A673 (cell line): ENCODE measurements at regions not wholly inside any gene's neighbourhood (a gene's known extent, or its start where the extent isn't known, plus 50 kb on each side); places are given as distances from the start of the nearest gene placed in this dataset.

Experiments used
- BruUV-seq: library from RNA; stranded (reverse); fragments of 400-500 nt; replicated peaks from 2 replicates; lab custom pipeline; 2021; lab: Mats Ljungman, UMichigan
- CTCF ChIA-PET: fragments of 300-600 bp; sonication (Branson Sonifier 250); formaldehyde crosslinking; loops from one replicate; lab custom pipeline; 2022; ENCODE audit warnings: antibody characterized with exemption; lab: Charles Lee
- POLR2A ChIA-PET: fragments of 300-600 bp; sonication (Branson Sonifier 250); formaldehyde crosslinking; loops from one replicate; lab custom pipeline; 2022; ENCODE audit warnings: antibody characterized with exemption; ENCODE audit not compliant: low non-redundant PET; lab: Charles Lee
- DNase-seq: peaks from one replicate; pipeline ENCODE4 v3.0.0-alpha.2; 2015; ENCODE audit warnings: low spot score
- H3K27ac ChIP-seq: fragments of 200-600 bp; sonication (generic); 2 replicates; pipeline ENCODE4 v1.5.1; 2016; ENCODE audit warnings: mixed run types, low read depth, mild to moderate bottlenecking, mixed read lengths, antibody characterized with exemption, low read length; ENCODE audit not compliant: poor library complexity, severe bottlenecking
- H3K27me3 ChIP-seq: fragments of 200-600 bp; sonication (generic); replicated peaks from 2 replicates; pipeline ENCODE4 v1.6.1; 2017; ENCODE audit warnings: mixed run types, low read depth, mild to moderate bottlenecking, mixed read lengths, antibody characterized with exemption, low read length; ENCODE audit not compliant: insufficient read depth, poor library complexity
- H3K36me3 ChIP-seq: fragments of 200-600 bp; sonication (generic); 2 replicates; pipeline ENCODE4 v1.6.1; 2016; ENCODE audit warnings: mixed run types, mild to moderate bottlenecking, mixed read lengths, antibody characterized with exemption, low read length; ENCODE audit not compliant: insufficient read depth, poor library complexity, severe bottlenecking
- H3K4me1 ChIP-seq: fragments of 200-600 bp; sonication (generic); 2 replicates; pipeline ENCODE4 v1.6.1; 2017; ENCODE audit warnings: mixed run types, mild to moderate bottlenecking, mixed read lengths, antibody characterized with exemption, low read length; ENCODE audit not compliant: insufficient read depth, poor library complexity, severe bottlenecking
- H3K4me3 ChIP-seq: fragments of 200-600 bp; sonication (generic); 2 replicates; pipeline ENCODE4 v1.5.1; 2016; ENCODE audit warnings: low read depth, mixed run types, mild to moderate bottlenecking, mixed read lengths, low read length; ENCODE audit not compliant: poor library complexity, severe bottlenecking
- H3K9me3 ChIP-seq: fragments of 200-600 bp; sonication (generic); 2 replicates; pipeline ENCODE4 v1.6.1; 2016; ENCODE audit warnings: mixed run types, low read depth, mild to moderate bottlenecking, mixed read lengths, antibody characterized with exemption, low read length; ENCODE audit not compliant: poor library complexity, severe bottlenecking
- EZH2 ChIP-seq: fragments of 200-600 bp; sonication (generic); IDR thresholded peaks from 2 replicates; pipeline ENCODE4 v1.6.1; 2017; ENCODE audit warnings: borderline replicate concordance, low read depth, mild to moderate bottlenecking, mixed read lengths, antibody characterized with exemption, low read length; ENCODE audit not compliant: poor library complexity, severe bottlenecking
- intact Hi-C: fragments of 100-400 bp; cut with micrococcal nuclease; formaldehyde crosslinking; loops from one replicate; pipeline ENCODE4 v1.10.0; 2022; ENCODE audit not compliant: unreplicated experiment
- TF ChIP-seq, protein P1 (sequence below): fragments of 300-800, 200-600 bp; sonication (generic); conservative IDR thresholded peaks from 2 replicates; pipeline ENCODE4 v1.5.1; 2017; ENCODE audit warnings: low read depth, mild to moderate bottlenecking, antibody characterized with exemption, low read length, moderate library complexity, mixed read lengths

GRCh38 chr5:110159202-110159601 is 469.5 kb downstream of the MAN2A1 start:
- CTCF ChIA-PET: no interaction called here
- Histone ChIP-seq H3K27ac (no peak overlapping the region), H3K27me3 (no peaks in the 10 kb centered on the region), H3K36me3 (no peaks in the 10 kb centered on the region), H3K4me1 (no peaks in the 10 kb centered on the region), H3K4me3 (no peak overlapping the region), H3K9me3 (no peaks in the 10 kb centered on the region)
- DNase-seq: no peak
- intact Hi-C loops: no loop called here
- POLR2A ChIA-PET: no interaction called here
- TF ChIP-seq, protein P1, sequence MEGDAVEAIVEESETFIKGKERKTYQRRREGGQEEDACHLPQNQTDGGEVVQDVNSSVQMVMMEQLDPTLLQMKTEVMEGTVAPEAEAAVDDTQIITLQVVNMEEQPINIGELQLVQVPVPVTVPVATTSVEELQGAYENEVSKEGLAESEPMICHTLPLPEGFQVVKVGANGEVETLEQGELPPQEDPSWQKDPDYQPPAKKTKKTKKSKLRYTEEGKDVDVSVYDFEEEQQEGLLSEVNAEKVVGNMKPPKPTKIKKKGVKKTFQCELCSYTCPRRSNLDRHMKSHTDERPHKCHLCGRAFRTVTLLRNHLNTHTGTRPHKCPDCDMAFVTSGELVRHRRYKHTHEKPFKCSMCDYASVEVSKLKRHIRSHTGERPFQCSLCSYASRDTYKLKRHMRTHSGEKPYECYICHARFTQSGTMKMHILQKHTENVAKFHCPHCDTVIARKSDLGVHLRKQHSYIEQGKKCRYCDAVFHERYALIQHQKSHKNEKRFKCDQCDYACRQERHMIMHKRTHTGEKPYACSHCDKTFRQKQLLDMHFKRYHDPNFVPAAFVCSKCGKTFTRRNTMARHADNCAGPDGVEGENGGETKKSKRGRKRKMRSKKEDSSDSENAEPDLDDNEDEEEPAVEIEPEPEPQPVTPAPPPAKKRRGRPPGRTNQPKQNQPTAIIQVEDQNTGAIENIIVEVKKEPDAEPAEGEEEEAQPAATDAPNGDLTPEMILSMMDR: no peak
- no peak for TF ChIP-seq EZH2
- BruUV-seq: no TSS peak

- no peak overlapping the region for H3K27ac ChIP-seq
- no TSS peak for BruUV-seq
- CTCF ChIA-PET: no interaction called here
- no peak overlapping the region for H3K4me3 ChIP-seq
- H3K4me1 ChIP-seq: no peaks in the 10 kb centered on the region
- intact Hi-C loops: no loop called here
- no peaks in the 10 kb centered on the region for H3K27me3 ChIP-seq
- POLR2A ChIA-PET: no interaction called here
- no peaks in the 10 kb centered on the region for H3K36me3 ChIP-seq
- TF ChIP-seq, protein P1: no peak
- no peak for TF ChIP-seq EZH2
- H3K9me3 ChIP-seq: no peaks in the 10 kb centered on the region
- DNase-seq: no peak
Observed at GRCh38 chr5:110161162-110161561, 471.4 kb downstream of the MAN2A1 start.

DNA sequence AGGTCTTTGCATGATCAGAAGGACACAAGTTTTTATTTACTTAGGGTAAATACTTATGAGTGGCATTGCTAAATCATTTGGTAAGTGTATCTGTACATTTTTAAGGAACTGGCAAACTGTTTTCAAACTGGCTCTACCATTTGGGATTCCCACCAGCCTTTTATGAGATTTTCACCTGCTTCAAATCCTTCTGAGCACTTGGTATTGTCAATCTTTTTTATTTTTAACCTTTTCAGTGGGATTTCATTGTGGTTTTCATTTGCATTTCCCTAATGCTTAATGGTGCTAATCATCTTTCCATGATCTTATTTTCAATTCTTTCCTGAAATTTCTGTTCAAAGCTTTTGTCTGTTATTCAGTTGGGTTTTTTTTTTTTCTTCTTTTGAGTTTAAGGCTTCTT is 475.6 kb downstream of the MAN2A1 start:
- Histone ChIP-seq H3K36me3 (no peaks in the 10 kb centered on the region), H3K27me3 (no peaks in the 10 kb centered on the region), H3K9me3 (no peaks in the 10 kb centered on the region), H3K4me1 (no peaks in the 10 kb centered on the region), H3K27ac (no peak overlapping the region), H3K4me3 (no peak overlapping the region)
- DNase-seq: no peak
- TF ChIP-seq, protein P1: no peak
- TF ChIP-seq EZH2: no peak
- ChIA-PET POLR2A (no interaction called here), CTCF (no interaction called here)
- intact Hi-C loops: no loop called here
- no TSS peak for BruUV-seq
